ENCODE measurements at regions not wholly inside any gene's neighbourhood (a gene's known extent, or its start where the extent isn't known, plus 50 kb on each side); places are given as distances from the start of the nearest gene placed in this dataset.

GRCh38 chr5:172588380-172588779 lies 52.7 kb upstream of the NEURL1B start:
- Mint-ChIP-seq H3K4me1 (ENCODE audit: low read depth) (no peaks in the 10 kb centered on the region), H3K4me3 (no peak overlapping the region), H3K27me3 (ENCODE audit: low read depth) (peaks cover 7% of the 10 kb centered on the region), H3K9me3 (no peaks in the 10 kb centered on the region), H3K36me3 (ENCODE audit: insufficient read depth) (no peaks in the 10 kb centered on the region)
- no peak for ATAC-seq
- no peak for DNase-seq

GRCh38 chr5:172587061-172587405 lies 54.0 kb upstream of the NEURL1B start:
- no peaks in the 10 kb centered on the region for H3K4me1 Mint-ChIP-seq (ENCODE audit: low read depth)
- no peak for DNase-seq
- no peak for ATAC-seq
- H3K9me3 Mint-ChIP-seq: no peaks in the 10 kb centered on the region
- H3K27me3 Mint-ChIP-seq (ENCODE audit: low read depth): peaks cover 11% of the 10 kb centered on the region
- H3K36me3 Mint-ChIP-seq (ENCODE audit: insufficient read depth): no peaks in the 10 kb centered on the region
- no peak overlapping the region for H3K4me3 Mint-ChIP-seq

GRCh38 chr5:172586125-172587060 lies 54.7 kb upstream of the NEURL1B start:
- ATAC-seq (no peak), DNase-seq (no peak)
- no peaks in the 10 kb centered on the region for H3K36me3 Mint-ChIP-seq (ENCODE audit: insufficient read depth)
- no peak overlapping the region for H3K4me3 Mint-ChIP-seq
- peaks cover 11% of the 10 kb centered on the region for H3K27me3 Mint-ChIP-seq (ENCODE audit: low read depth)
- H3K4me1 Mint-ChIP-seq (ENCODE audit: low read depth): no peaks in the 10 kb centered on the region
- H3K9me3 Mint-ChIP-seq: no peaks in the 10 kb centered on the region

GRCh38 chr5:172585114-172585513 lies 55.9 kb upstream of the NEURL1B start:
- H3K27me3 Mint-ChIP-seq (ENCODE audit: low read depth): peaks cover 12% of the 10 kb centered on the region
- H3K36me3 Mint-ChIP-seq (ENCODE audit: insufficient read depth): no peaks in the 10 kb centered on the region
- no peaks in the 10 kb centered on the region for H3K9me3 Mint-ChIP-seq
- no peak for ATAC-seq
- no peak overlapping the region for H3K4me3 Mint-ChIP-seq
- no peak for DNase-seq
- H3K4me1 Mint-ChIP-seq (ENCODE audit: low read depth): no peaks in the 10 kb centered on the region

GRCh38 chr5:172584638-172585037 lies 56.4 kb upstream of the NEURL1B start:
- H3K36me3 Mint-ChIP-seq (ENCODE audit: insufficient read depth): no peaks in the 10 kb centered on the region
- ATAC-seq: no peak
- no peak overlapping the region for H3K4me3 Mint-ChIP-seq
- H3K9me3 Mint-ChIP-seq: no peaks in the 10 kb centered on the region
- no peak for DNase-seq
- no peaks in the 10 kb centered on the region for H3K4me1 Mint-ChIP-seq (ENCODE audit: low read depth)
- H3K27me3 Mint-ChIP-seq (ENCODE audit: low read depth): peaks cover 13% of the 10 kb centered on the region

- no peak overlapping the region for H3K4me3 Mint-ChIP-seq
- H3K27me3 Mint-ChIP-seq (ENCODE audit: low read depth): peaks cover 13% of the 10 kb centered on the region
- no peaks in the 10 kb centered on the region for H3K9me3 Mint-ChIP-seq
- DNase-seq: no peak
- H3K4me1 Mint-ChIP-seq (ENCODE audit: low read depth): no peaks in the 10 kb centered on the region
- no peak for ATAC-seq
- no peaks in the 10 kb centered on the region for H3K36me3 Mint-ChIP-seq (ENCODE audit: insufficient read depth)
These were observed 57.0 kb upstream of the NEURL1B start for GRCh38 chr5:172583931-172584511.

GRCh38 chr5:172582940-172583339 lies 58.1 kb upstream of the NEURL1B start:
- no peaks in the 10 kb centered on the region for H3K36me3 Mint-ChIP-seq (ENCODE audit: insufficient read depth)
- no peak for DNase-seq
- H3K4me1 Mint-ChIP-seq (ENCODE audit: low read depth): no peaks in the 10 kb centered on the region
- no peak for ATAC-seq
- no peaks in the 10 kb centered on the region for H3K9me3 Mint-ChIP-seq
- no peak overlapping the region for H3K4me3 Mint-ChIP-seq
- peaks cover 13% of the 10 kb centered on the region for H3K27me3 Mint-ChIP-seq (ENCODE audit: low read depth)

- Mint-ChIP-seq H3K27me3 (ENCODE audit: low read depth) (peaks cover 13% of the 10 kb centered on the region), H3K36me3 (ENCODE audit: insufficient read depth) (no peaks in the 10 kb centered on the region), H3K4me1 (ENCODE audit: low read depth) (no peaks in the 10 kb centered on the region), H3K4me3 (no peak overlapping the region), H3K9me3 (no peaks in the 10 kb centered on the region)
- DNase-seq (no peak), ATAC-seq (no peak)
These were observed 59.7 kb upstream of the NEURL1B start for GRCh38 chr5:172581315-172581714.

GRCh38 chr5:172579403-172579990 lies 61.6 kb upstream of the NEURL1B start:
- no peak for DNase-seq
- Mint-ChIP-seq H3K9me3 (no peaks in the 10 kb centered on the region), H3K36me3 (ENCODE audit: insufficient read depth) (no peaks in the 10 kb centered on the region), H3K4me3 (no peak overlapping the region), H3K27me3 (ENCODE audit: low read depth) (peaks cover 11% of the 10 kb centered on the region), H3K4me1 (ENCODE audit: low read depth) (no peaks in the 10 kb centered on the region)
- no peak for ATAC-seq

GRCh38 chr5:172577267-172577909 lies 63.7 kb upstream of the NEURL1B start:
- no peaks in the 10 kb centered on the region for H3K36me3 Mint-ChIP-seq (ENCODE audit: insufficient read depth)
- peaks cover 12% of the 10 kb centered on the region for H3K27me3 Mint-ChIP-seq (ENCODE audit: low read depth)
- ATAC-seq: no peak
- no peaks in the 10 kb centered on the region for H3K9me3 Mint-ChIP-seq
- DNase-seq: no peak
- no peaks in the 10 kb centered on the region for H3K4me1 Mint-ChIP-seq (ENCODE audit: low read depth)
- H3K4me3 Mint-ChIP-seq: no peak overlapping the region

GRCh38 chr5:172575816-172576545 lies 65.1 kb upstream of the NEURL1B start:
- Mint-ChIP-seq H3K36me3 (ENCODE audit: insufficient read depth) (no peaks in the 10 kb centered on the region), H3K27me3 (ENCODE audit: low read depth) (peaks cover 17% of the 10 kb centered on the region), H3K4me1 (ENCODE audit: low read depth) (no peaks in the 10 kb centered on the region), H3K9me3 (no peaks in the 10 kb centered on the region), H3K4me3 (no peak overlapping the region)
- ATAC-seq (no peak), DNase-seq (no peak)

- Mint-ChIP-seq H3K9me3 (no peaks in the 10 kb centered on the region), H3K27me3 (ENCODE audit: low read depth) (peaks cover 17% of the 10 kb centered on the region), H3K36me3 (ENCODE audit: insufficient read depth) (no peaks in the 10 kb centered on the region), H3K4me3 (no peak overlapping the region), H3K4me1 (ENCODE audit: low read depth) (no peaks in the 10 kb centered on the region)
- DNase-seq (no peak), ATAC-seq (no peak)
These were observed 65.6 kb upstream of the NEURL1B start for GRCh38 chr5:172575416-172575815.

GRCh38 chr5:172574871-172575223 lies 66.2 kb upstream of the NEURL1B start:
- Mint-ChIP-seq H3K4me3 (no peak overlapping the region), H3K36me3 (ENCODE audit: insufficient read depth) (no peaks in the 10 kb centered on the region), H3K9me3 (no peaks in the 10 kb centered on the region), H3K27me3 (ENCODE audit: low read depth) (peaks cover 14% of the 10 kb centered on the region), H3K4me1 (ENCODE audit: low read depth) (no peaks in the 10 kb centered on the region)
- no peak for ATAC-seq
- DNase-seq: no peak
